ENCODE measurements at regions not wholly inside any gene's neighbourhood (a gene's known extent, or its start where the extent isn't known, plus 50 kb on each side); places are given as distances from the start of the nearest gene placed in this dataset.

- no peak for TF ChIP-seq CTCF (conservative IDR thresholded peaks at IDR 0.05; ENCODE audit: low read depth, low read length)
- TF ChIP-seq EZH2 (IDR thresholded peaks at IDR 0.05; ENCODE audit: low read length, unreplicated experiment): no peak
- no peak for TF ChIP-seq EZH2phosphoT487 (IDR thresholded peaks at IDR 0.05; ENCODE audit: borderline replicate concordance, low read length)
Observed at GRCh38 chr21:36624105-36624504, 74.8 kb upstream of the SIM2 start.
